Vagina (tissue), 2 donors: ENCODE measurements at regions not wholly inside any gene's neighbourhood (a gene's known extent, or its start where the extent isn't known, plus 50 kb on each side); places are given as distances from the start of the nearest gene placed in this dataset.

Experiments used
- DNase-seq, 2 donors: peaks; one replicate each; pipeline ENCODE4 v3.0.0-alpha.2; 2017; ENCODE audit errors: extremely low spot score in 2 of 2
- H3K27ac ChIP-seq: fragments of 200-600 bp; sonication (generic); one replicate; pipeline ENCODE4 v1.5.1; 2019
- H3K27me3 ChIP-seq: fragments of 200-600 bp; sonication (generic); one replicate; pipeline ENCODE4 v1.5.1; 2019
- H3K36me3 ChIP-seq, 2 donors: fragments of 200-600 bp; sonication (generic); one replicate each; pipeline ENCODE4 v1.5.1; 2017 to 2019
- H3K4me1 ChIP-seq: fragments of 200-600 bp; sonication (generic); one replicate; pipeline ENCODE4 v1.5.1; 2019
- H3K4me3 ChIP-seq, 2 donors: fragments of 200-600 bp; sonication (generic); 1 replicate in 1 of 2; 2 replicates in 1 of 2; pipeline ENCODE4 v1.5.1; 2016 to 2019
- H3K9me3 ChIP-seq: fragments of 200-600 bp; sonication (generic); one replicate; pipeline ENCODE4 v1.5.1; 2019
- CTCF ChIP-seq, 3 experiments: fragments of 450-650 bp in 2 of 3; fragments of 200-600 bp in 1 of 3; sonication (generic) in 1 of 3; IDR thresholded peaks; one replicate each; pipeline ENCODE4 v1.5.1; 2017 to 2019; ENCODE audit warnings: antibody characterized with exemption in 3 of 3, mild to moderate bottlenecking in 2 of 3, moderate library complexity in 2 of 3
- POLR2A ChIP-seq, 2 donors: fragments of 450-650 bp; IDR thresholded peaks; one replicate each; pipeline ENCODE4 v1.6.1; 2017; ENCODE audit warnings: antibody characterized with exemption in 2 of 2, mild to moderate bottlenecking in 2 of 2, moderate library complexity in 2 of 2
- POLR2AphosphoS5 ChIP-seq, 2 donors: sonication (generic); formaldehyde crosslinking; IDR thresholded peaks; one replicate each; pipeline ENCODE4 v1.9.0; 2017; ENCODE audit warnings: antibody characterized with exemption in 2 of 2, mild to moderate bottlenecking in 2 of 2, low read depth in 1 of 2; ENCODE audit not compliant: insufficient read depth in 1 of 2
- intact Hi-C: fragments of 100-400 bp; cut with DNase I; formaldehyde crosslinking; loops from one replicate; pipeline ENCODE4 v1.15.1; 2023

- intact Hi-C loops: no loop called here
- Histone ChIP-seq H3K27me3 (no peaks in the 10 kb centered on the region), H3K9me3 (no peaks in the 10 kb centered on the region), H3K4me3 (no peak overlapping the region), H3K4me1 (no peaks in the 10 kb centered on the region), H3K36me3 (no peaks in the 10 kb centered on the region), H3K27ac (no peak overlapping the region)
- no peak for DNase-seq
- no peak for TF ChIP-seq POLR2A (IDR thresholded peaks at IDR 0.05)
- no peak for TF ChIP-seq POLR2AphosphoS5 (IDR thresholded peaks at IDR 0.05; ENCODE audit: insufficient read depth in 1 of 2, low read depth in 1 of 2)
- TF ChIP-seq CTCF (IDR thresholded peaks at IDR 0.05): no peak
Measured at GRCh38 chr6:15810618-15811017, 147.8 kb upstream of the DTNBP1 start.

- DNase-seq: no peak
- intact Hi-C loops: no loop called here
- Histone ChIP-seq H3K9me3 (no peaks in the 10 kb centered on the region), H3K4me3 (no peak overlapping the region), H3K27me3 (no peaks in the 10 kb centered on the region), H3K36me3 (no peaks in the 10 kb centered on the region), H3K27ac (no peak overlapping the region), H3K4me1 (no peaks in the 10 kb centered on the region)
- no peak for TF ChIP-seq POLR2AphosphoS5 (IDR thresholded peaks at IDR 0.05; ENCODE audit: insufficient read depth in 1 of 2, low read depth in 1 of 2)
- no peak for TF ChIP-seq POLR2A (IDR thresholded peaks at IDR 0.05)
- TF ChIP-seq CTCF (IDR thresholded peaks at IDR 0.05): no peak
Measured at GRCh38 chr6:15809367-15809766, 146.5 kb upstream of the DTNBP1 start.

GRCh38 chr6:15804164-15805154 lies 141.6 kb upstream of the DTNBP1 start:
- Histone ChIP-seq H3K36me3 (no peaks in the 10 kb centered on the region), H3K27me3 (no peaks in the 10 kb centered on the region), H3K4me1 (no peaks in the 10 kb centered on the region), H3K9me3 (no peaks in the 10 kb centered on the region), H3K4me3 (no peak overlapping the region), H3K27ac (no peak overlapping the region)
- intact Hi-C loops: no loop called here
- TF ChIP-seq CTCF (IDR thresholded peaks at IDR 0.05) (no peak), POLR2A (IDR thresholded peaks at IDR 0.05) (no peak), POLR2AphosphoS5 (IDR thresholded peaks at IDR 0.05; ENCODE audit: insufficient read depth in 1 of 2, low read depth in 1 of 2) (no peak)
- DNase-seq: no peak

- no peaks in the 10 kb centered on the region for H3K4me1 ChIP-seq
- no peak overlapping the region for H3K27ac ChIP-seq
- TF ChIP-seq POLR2A (IDR thresholded peaks at IDR 0.05) (no peak), POLR2AphosphoS5 (IDR thresholded peaks at IDR 0.05; ENCODE audit: insufficient read depth in 1 of 2, low read depth in 1 of 2) (no peak), CTCF (IDR thresholded peaks at IDR 0.05) (no peak)
- no peak for DNase-seq
- H3K36me3 ChIP-seq: no peaks in the 10 kb centered on the region
- H3K27me3 ChIP-seq: no peaks in the 10 kb centered on the region
- H3K9me3 ChIP-seq: no peaks in the 10 kb centered on the region
- no peak overlapping the region for H3K4me3 ChIP-seq
- intact Hi-C loops: no loop called here
Measured at GRCh38 chr6:15802466-15802865, 139.6 kb upstream of the DTNBP1 start.

GRCh38 chr6:15801912-15802311 lies 139.1 kb upstream of the DTNBP1 start:
- intact Hi-C loops: no loop called here
- Histone ChIP-seq H3K4me1 (no peaks in the 10 kb centered on the region), H3K9me3 (no peaks in the 10 kb centered on the region), H3K27me3 (no peaks in the 10 kb centered on the region), H3K4me3 (no peak overlapping the region), H3K36me3 (no peaks in the 10 kb centered on the region), H3K27ac (no peak overlapping the region)
- TF ChIP-seq POLR2A (IDR thresholded peaks at IDR 0.05) (no peak), POLR2AphosphoS5 (IDR thresholded peaks at IDR 0.05; ENCODE audit: insufficient read depth in 1 of 2, low read depth in 1 of 2) (no peak), CTCF (IDR thresholded peaks at IDR 0.05) (no peak)
- no peak for DNase-seq
